ENCODE measurements at regions not wholly inside any gene's neighbourhood (a gene's known extent, or its start where the extent isn't known, plus 50 kb on each side); places are given as distances from the start of the nearest gene placed in this dataset.

- no peak for TF ChIP-seq CTCF (IDR thresholded peaks at IDR 0.05; ENCODE audit: extremely low read depth in 1 of 2, insufficient read depth in 1 of 2, low read depth in 1 of 2, low read length in 2 of 2)
- no peak for TF ChIP-seq POLR2A (IDR thresholded peaks at IDR 0.05; ENCODE audit: low read depth, low read length)
- TF ChIP-seq MAX (IDR thresholded peaks at IDR 0.05; ENCODE audit: insufficient read depth, insufficient read length), result no peak
- TF ChIP-seq POLR2AphosphoS5 (IDR thresholded peaks at IDR 0.05; ENCODE audit: insufficient read depth, low read depth, low read length), result no peak
- TF ChIP-seq EZH2 (IDR thresholded peaks at IDR 0.05; ENCODE audit: borderline replicate concordance, low read depth, low read length, severe bottlenecking), result no peak
- TF ChIP-seq GATA2 (IDR thresholded peaks at IDR 0.05; ENCODE audit: insufficient read depth, insufficient read length, low read depth, low read length), result no peak
- no peak for TF ChIP-seq MYC (IDR thresholded peaks at IDR 0.05; ENCODE audit: low read depth, low read length)
- TF ChIP-seq JUN (IDR thresholded peaks at IDR 0.05; ENCODE audit: borderline replicate concordance, insufficient read depth, insufficient read length, low read depth), result no peak
Measured at GRCh38 chr10:128776673-128777252, 650.5 kb upstream of the MKI67 start.
